T-cell (primary cell): ENCODE measurements at regions not wholly inside any gene's neighbourhood (a gene's known extent, or its start where the extent isn't known, plus 50 kb on each side); places are given as distances from the start of the nearest gene placed in this dataset.

ENCODE experiments used
- ATAC-seq, 4 experiments: fragments of 200-7000 bp in 3 of 4; fragments of 150-1000 bp in 1 of 4; cut with Tn5 transposase; replicated peaks in 1 of 4; 1 replicate in 3 of 4; 2 replicates in 1 of 4; pipeline ENCODE4 v1.10.0; 2021; ENCODE audit warnings: moderate library complexity in 3 of 4, mild to moderate bottlenecking in 2 of 4, moderate number of reproducible peaks in 1 of 4
- CTCF ChIA-PET, 2 donors: fragments of 300-600 bp; sonication (Branson Sonifier 250); formaldehyde crosslinking; loops; one replicate each; lab custom pipeline; 2022; ENCODE audit warnings: antibody characterized with exemption in 2 of 2; lab: Charles Lee
- POLR2A ChIA-PET, 2 donors: fragments of 300-600 bp; sonication (Branson Sonifier 250); formaldehyde crosslinking; loops; one replicate each; lab custom pipeline; 2022; ENCODE audit warnings: antibody characterized with exemption in 2 of 2; lab: Charles Lee
- DNase-seq, 35 experiments: peaks; one replicate each; pipeline versions ENCODE4 v3.0.0 to v3.0.0-alpha.2; 2013 to 2023
- H3K27ac ChIP-seq: one replicate; pipeline ENCODE4 v1.5.1; 2013; ENCODE audit warnings: low read length
- H3K27me3 ChIP-seq, 2 experiments: replicated peaks in 1 of 2; 1 replicate in 1 of 2; 2 replicates in 1 of 2; pipeline versions ENCODE4 v1.6.1 to v1.7.0; 2013; ENCODE audit warnings: low read length in 1 of 2, mixed read lengths in 1 of 2; ENCODE audit not compliant: control insufficient read depth in 2 of 2, insufficient read depth in 2 of 2; ENCODE audit errors: extremely low read depth in 1 of 2
- H3K36me3 ChIP-seq, 2 donors: 1 replicate in 1 of 2; 2 replicates in 1 of 2; pipeline versions ENCODE4 v1.6.1 to v1.7.0; 2013; ENCODE audit warnings: low read length in 1 of 2; ENCODE audit not compliant: control insufficient read depth in 2 of 2, insufficient read depth in 1 of 2; ENCODE audit errors: extremely low read depth in 1 of 2
- H3K4me1 ChIP-seq, 2 experiments: 1 replicate in 1 of 2; 2 replicates in 1 of 2; pipeline versions ENCODE4 v1.6.1 to v1.7.0; 2013; ENCODE audit warnings: low read length in 2 of 2, mixed read lengths in 1 of 2; ENCODE audit not compliant: insufficient read depth in 2 of 2, control insufficient read depth in 1 of 2; ENCODE audit errors: extremely low read depth in 1 of 2
- H3K4me3 ChIP-seq, 2 donors: 1 replicate in 1 of 2; 2 replicates in 1 of 2; pipeline versions ENCODE4 v1.5.1 to v1.7.0; 2013; ENCODE audit warnings: mild to moderate bottlenecking in 2 of 2, low read length in 1 of 2, moderate library complexity in 1 of 2; ENCODE audit not compliant: control insufficient read depth in 1 of 2; ENCODE audit errors: extremely low read depth in 1 of 2
- H3K9me3 ChIP-seq: 2 replicates; pipeline ENCODE4 v1.7.0; 2013
- H3K27ac Mint-ChIP-seq, 2 donors: one replicate each; pipeline ENCODE4 v1.8.0; 2020 to 2021; ENCODE audit warnings: mild to moderate bottlenecking in 2 of 2, mixed read lengths in 2 of 2
- H3K27me3 Mint-ChIP-seq, 2 donors: one replicate each; pipeline ENCODE4 v1.8.0; 2021 to 2022; ENCODE audit warnings: mixed read lengths in 2 of 2
- H3K36me3 Mint-ChIP-seq: one replicate; pipeline ENCODE4 v1.8.0; 2021; ENCODE audit warnings: mixed read lengths
- H3K4me1 Mint-ChIP-seq, 3 donors: one replicate each; pipeline ENCODE4 v1.8.0; 2020 to 2022; ENCODE audit warnings: mixed read lengths in 3 of 3, mild to moderate bottlenecking in 1 of 3
- H3K4me3 Mint-ChIP-seq, 3 donors: one replicate each; pipeline ENCODE4 v1.8.0; 2020 to 2022; ENCODE audit warnings: mild to moderate bottlenecking in 3 of 3, mixed read lengths in 3 of 3, moderate library complexity in 3 of 3
- H3K9me3 Mint-ChIP-seq, 3 donors: one replicate each; pipeline ENCODE4 v1.8.0; 2020 to 2022; ENCODE audit warnings: mixed read lengths in 3 of 3
- WGBS: methylation state at CpG from one replicate; pipeline ENCODE4 v1.1.5; 2013; ENCODE audit warnings: missing lambda C conversion rate; ENCODE audit not compliant: insufficient coverage; 5-methylcytosine and 5-hydroxymethylcytosine counted together

GRCh38 chr3:132805071-132805470 lies 82.9 kb upstream of the NPHP3 start:
- H3K4me1 Mint-ChIP-seq: no peaks in the 10 kb centered on the region
- Histone ChIP-seq H3K9me3 (no peaks in the 10 kb centered on the region), H3K27me3 (no peaks in the 10 kb centered on the region), H3K4me1 (no peaks in the 10 kb centered on the region), H3K4me3 (no peak overlapping the region), H3K27ac (no peak overlapping the region), H3K36me3 (no peaks in the 10 kb centered on the region)
- H3K4me3 Mint-ChIP-seq: no peak overlapping the region
- peaks cover 0 to 3% of the 10 kb centered on the region in 2 donors for H3K27me3 Mint-ChIP-seq
- WGBS: no CpG with 5 or more reads among the region's 1 CpG
- H3K9me3 Mint-ChIP-seq: no peaks in the 10 kb centered on the region
- ChIA-PET POLR2A (no interaction called here), CTCF (no interaction called here)
- ATAC-seq (no peak), DNase-seq (no peak)
- no peaks in the 10 kb centered on the region for H3K36me3 Mint-ChIP-seq
- H3K27ac Mint-ChIP-seq: no peak overlapping the region

DNA sequence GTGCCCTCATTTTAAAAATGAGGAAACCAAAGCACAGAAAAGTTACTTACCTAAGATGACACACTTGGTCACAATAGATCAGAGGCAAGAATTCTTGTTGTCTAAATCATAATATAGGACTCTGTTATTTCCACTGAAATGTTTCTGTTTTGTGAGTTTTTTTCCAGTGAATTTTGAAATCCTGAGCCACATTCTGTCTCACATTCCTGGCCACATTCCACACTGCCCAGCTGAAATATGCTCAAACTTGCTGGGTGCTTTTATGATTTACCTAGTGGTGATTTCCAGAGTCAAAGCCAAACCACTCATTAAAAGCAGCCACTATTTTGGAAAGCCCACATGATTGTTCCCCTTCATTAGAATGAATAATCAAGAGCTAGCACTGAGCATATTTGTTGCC lies 82.3 kb upstream of the NPHP3 start:
- H3K4me3 Mint-ChIP-seq: no peak overlapping the region
- H3K4me3 ChIP-seq: no peak overlapping the region
- no peak for ATAC-seq
- no peaks in the 10 kb centered on the region for H3K9me3 Mint-ChIP-seq
- POLR2A ChIA-PET: no interaction called here
- no peak overlapping the region for H3K27ac Mint-ChIP-seq
- H3K36me3 ChIP-seq: no peaks in the 10 kb centered on the region
- CTCF ChIA-PET: no interaction called here
- no peaks in the 10 kb centered on the region for H3K4me1 ChIP-seq
- no peaks in the 10 kb centered on the region for H3K4me1 Mint-ChIP-seq
- H3K27ac ChIP-seq: no peak overlapping the region
- H3K27me3 Mint-ChIP-seq: peaks cover 0 to 3% of the 10 kb centered on the region in 2 donors
- no peaks in the 10 kb centered on the region for H3K9me3 ChIP-seq
- no peaks in the 10 kb centered on the region for H3K36me3 Mint-ChIP-seq
- no peaks in the 10 kb centered on the region for H3K27me3 ChIP-seq
- DNase-seq: no peak

GRCh38 chr3:132803889-132804288 lies 81.7 kb upstream of the NPHP3 start:
- H3K4me3 ChIP-seq: no peak overlapping the region
- H3K9me3 Mint-ChIP-seq: no peaks in the 10 kb centered on the region
- no peaks in the 10 kb centered on the region for H3K9me3 ChIP-seq
- no peaks in the 10 kb centered on the region for H3K36me3 ChIP-seq
- ChIA-PET CTCF (no interaction called here), POLR2A (no interaction called here)
- H3K27me3 Mint-ChIP-seq: peaks cover 0 to 3% of the 10 kb centered on the region in 2 donors
- 71% methylated on average over 1 of the region's 4 CpGs for WGBS
- H3K4me1 Mint-ChIP-seq: no peaks in the 10 kb centered on the region
- no peak overlapping the region for H3K27ac ChIP-seq
- no peak overlapping the region for H3K4me3 Mint-ChIP-seq
- no peaks in the 10 kb centered on the region for H3K4me1 ChIP-seq
- H3K27me3 ChIP-seq: no peaks in the 10 kb centered on the region
- H3K36me3 Mint-ChIP-seq: no peaks in the 10 kb centered on the region
- H3K27ac Mint-ChIP-seq: no peak overlapping the region
- ATAC-seq (no peak), DNase-seq (no peak)

DNA sequence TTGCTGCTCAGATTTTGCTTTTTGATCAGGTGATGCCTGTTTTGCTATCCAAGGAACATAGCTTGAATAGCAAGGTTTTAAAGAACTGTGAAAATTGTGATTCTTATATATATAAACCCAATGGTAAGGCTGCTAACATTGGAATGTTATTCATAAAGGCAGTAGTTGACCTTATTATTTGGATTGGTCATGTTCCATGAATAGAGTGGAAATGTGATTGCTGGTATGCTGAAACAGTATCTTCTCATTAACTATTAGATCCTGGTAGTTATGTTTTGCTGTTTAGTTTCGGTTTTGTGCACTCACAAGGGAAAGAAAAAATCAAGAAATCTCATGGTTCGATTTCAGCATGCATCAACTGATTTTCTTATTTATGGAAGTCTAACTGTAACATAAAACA lies 78.7 kb upstream of the NPHP3 start:
- WGBS: no CpG with 5 or more reads among the region's 2 CpGs
- no peak overlapping the region for H3K4me3 ChIP-seq
- DNase-seq (no peak), ATAC-seq (no peak)
- ChIA-PET POLR2A (no interaction called here), CTCF (no interaction called here)
- H3K4me1 Mint-ChIP-seq: no peaks in the 10 kb centered on the region
- no peaks in the 10 kb centered on the region for H3K27me3 ChIP-seq
- no peaks in the 10 kb centered on the region for H3K9me3 ChIP-seq
- H3K4me1 ChIP-seq: no peaks in the 10 kb centered on the region
- H3K36me3 ChIP-seq: no peaks in the 10 kb centered on the region
- H3K27ac Mint-ChIP-seq: no peak overlapping the region
- H3K9me3 Mint-ChIP-seq: no peaks in the 10 kb centered on the region
- H3K27me3 Mint-ChIP-seq: peaks cover 0 to 2% of the 10 kb centered on the region in 2 donors
- H3K27ac ChIP-seq: no peak overlapping the region
- no peaks in the 10 kb centered on the region for H3K36me3 Mint-ChIP-seq
- no peak overlapping the region for H3K4me3 Mint-ChIP-seq

- CTCF ChIA-PET: no interaction called here
- Histone ChIP-seq H3K4me3 (no peak overlapping the region), H3K9me3 (no peaks in the 10 kb centered on the region), H3K27ac (no peak overlapping the region), H3K36me3 (no peaks in the 10 kb centered on the region), H3K27me3 (peaks cover 0 to 3% of the 10 kb centered on the region in 2 experiments), H3K4me1 (no peaks in the 10 kb centered on the region)
- no peak overlapping the region for H3K4me3 Mint-ChIP-seq
- no peak overlapping the region for H3K27ac Mint-ChIP-seq
- no peaks in the 10 kb centered on the region for H3K9me3 Mint-ChIP-seq
- peaks cover 17 to 35% of the 10 kb centered on the region in 2 donors for H3K27me3 Mint-ChIP-seq
- no peak for ATAC-seq
- no peaks in the 10 kb centered on the region for H3K4me1 Mint-ChIP-seq
- POLR2A ChIA-PET: no interaction called here
- DNase-seq: no peak
- no peaks in the 10 kb centered on the region for H3K36me3 Mint-ChIP-seq
Observed at GRCh38 chr3:132790806-132791205, 68.6 kb upstream of the NPHP3 start.

- DNase-seq (no peak), ATAC-seq (no peak)
- H3K27me3 Mint-ChIP-seq: peaks cover 17 to 35% of the 10 kb centered on the region in 2 donors
- CTCF ChIA-PET: interaction anchor here in 1 of 2 donors (0.6 kb wide), 1 partner anchor 63 kb away, joined by 3 read pairs; no protein-coding TSS in a partner anchor
- H3K9me3 Mint-ChIP-seq: no peaks in the 10 kb centered on the region
- H3K27ac Mint-ChIP-seq: no peak overlapping the region
- Histone ChIP-seq H3K4me1 (no peaks in the 10 kb centered on the region), H3K27me3 (peaks cover 0 to under 1% of the 10 kb centered on the region in 2 experiments), H3K36me3 (no peaks in the 10 kb centered on the region), H3K4me3 (no peak overlapping the region), H3K9me3 (no peaks in the 10 kb centered on the region), H3K27ac (no peak overlapping the region)
- no peaks in the 10 kb centered on the region for H3K36me3 Mint-ChIP-seq
- WGBS: 85% methylated on average over 4 of the region's 6 CpGs
- H3K4me3 Mint-ChIP-seq: no peak overlapping the region
- no peaks in the 10 kb centered on the region for H3K4me1 Mint-ChIP-seq
- POLR2A ChIA-PET: no interaction called here
Observed at GRCh38 chr3:132789959-132790358, 67.8 kb upstream of the NPHP3 start.

DNA sequence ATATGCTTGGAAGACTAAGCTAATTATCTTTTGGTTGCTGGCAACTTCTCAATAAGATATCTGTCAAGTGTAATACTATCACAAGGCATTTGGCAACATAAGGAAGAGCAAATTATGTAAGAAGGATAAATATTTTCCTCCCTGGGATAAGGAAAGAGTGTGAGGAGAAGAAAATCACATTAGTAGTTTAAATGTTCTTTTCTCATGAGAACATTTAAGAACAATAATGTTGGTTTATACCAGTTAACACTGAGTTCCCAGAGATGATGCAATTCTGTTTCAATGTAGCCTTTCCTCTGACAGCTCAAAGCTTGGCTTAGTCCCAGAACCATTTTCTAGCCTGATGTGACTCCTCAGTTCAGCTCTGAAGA lies 66.1 kb upstream of the NPHP3 start:
- ChIA-PET CTCF (no interaction called here), POLR2A (no interaction called here)
- Histone ChIP-seq H3K27ac (no peak overlapping the region), H3K36me3 (no peaks in the 10 kb centered on the region), H3K4me1 (no peaks in the 10 kb centered on the region), H3K27me3 (no peaks in the 10 kb centered on the region), H3K4me3 (no peak overlapping the region), H3K9me3 (no peaks in the 10 kb centered on the region)
- no peak for ATAC-seq
- H3K9me3 Mint-ChIP-seq: no peaks in the 10 kb centered on the region
- no peak overlapping the region for H3K27ac Mint-ChIP-seq
- no peak for DNase-seq
- no peaks in the 10 kb centered on the region for H3K36me3 Mint-ChIP-seq
- no peaks in the 10 kb centered on the region for H3K4me1 Mint-ChIP-seq
- peaks cover 15 to 26% of the 10 kb centered on the region in 2 donors for H3K27me3 Mint-ChIP-seq
- no peak overlapping the region for H3K4me3 Mint-ChIP-seq
